Caco-2 (cell line): ENCODE measurements at regions not wholly inside any gene's neighbourhood (a gene's known extent, or its start where the extent isn't known, plus 50 kb on each side); places are given as distances from the start of the nearest gene placed in this dataset.

Experiments used
- BruUV-seq: library from RNA; stranded (reverse); fragments of 400-500 nt; replicated peaks from 2 replicates; lab custom pipeline; 2021; lab: Mats Ljungman, UMichigan
- CTCF ChIA-PET: fragments of 300-600 bp; sonication (Branson Sonifier 250); formaldehyde crosslinking; loops from one replicate; lab custom pipeline; 2022; ENCODE audit warnings: antibody characterized with exemption; lab: Charles Lee
- POLR2A ChIA-PET: fragments of 300-600 bp; sonication (Branson Sonifier 250); formaldehyde crosslinking; loops from one replicate; lab custom pipeline; 2022; ENCODE audit warnings: antibody characterized with exemption; lab: Charles Lee
- DNase-seq, 2 experiments: peaks; one replicate each; pipeline versions ENCODE4 v3.0.0 to v3.0.0-alpha.2; 2020 to 2022
- H3K27me3 ChIP-seq: replicated peaks from 2 replicates; pipeline ENCODE4 v1.6.0; 2011; ENCODE audit warnings: low read length; ENCODE audit not compliant: control insufficient read depth, insufficient read depth
- H3K36me3 ChIP-seq: 2 replicates; pipeline ENCODE4 v1.5.1; 2011; ENCODE audit warnings: low read length; ENCODE audit not compliant: control insufficient read depth, insufficient read depth
- H3K4me1 ChIP-seq: fragments of 250-450 bp; sonication (Bioruptor Pico); 2 replicates; pipeline ENCODE4 v1.5.1; 2020; ENCODE audit warnings: mild to moderate bottlenecking
- H3K4me3 ChIP-seq: 2 replicates; pipeline ENCODE4 v1.5.1; 2011; ENCODE audit warnings: low read depth, mild to moderate bottlenecking, control low read depth, low read length
- H3K9me3 ChIP-seq: fragments of 250-450 bp; sonication (Bioruptor Pico); 2 replicates; pipeline ENCODE4 v1.5.1; 2020; ENCODE audit warnings: mild to moderate bottlenecking, moderate library complexity
- H3K27ac Mint-ChIP-seq: one replicate; pipeline ENCODE4 v1.8.0; 2022; ENCODE audit warnings: mixed read lengths; ENCODE audit not compliant: unreplicated experiment
- H3K27me3 Mint-ChIP-seq: one replicate; pipeline ENCODE4 v1.8.0; 2022; ENCODE audit warnings: mixed read lengths; ENCODE audit not compliant: insufficient read depth, unreplicated experiment
- H3K36me3 Mint-ChIP-seq: one replicate; pipeline ENCODE4 v1.8.0; 2022; ENCODE audit warnings: mild to moderate bottlenecking, mixed read lengths; ENCODE audit not compliant: insufficient read depth, unreplicated experiment
- H3K4me1 Mint-ChIP-seq: one replicate; pipeline ENCODE4 v1.8.0; 2022; ENCODE audit warnings: low read depth, mixed read lengths; ENCODE audit not compliant: unreplicated experiment
- H3K4me3 Mint-ChIP-seq: one replicate; pipeline ENCODE4 v1.8.0; 2022; ENCODE audit warnings: mild to moderate bottlenecking, moderate library complexity, mixed read lengths; ENCODE audit not compliant: unreplicated experiment
- H3K9me3 Mint-ChIP-seq: one replicate; pipeline ENCODE4 v1.8.0; 2022; ENCODE audit warnings: mixed read lengths; ENCODE audit not compliant: unreplicated experiment
- CTCF ChIP-seq, 2 experiments: fragments of 200-600 bp in 1 of 2; IDR thresholded peaks; 1 replicate in 1 of 2; 2 replicates in 1 of 2; pipeline versions ENCODE4 v1.5.1 to v1.8.0; 2011 to 2022; ENCODE audit warnings: antibody characterized with exemption in 1 of 2, control low read depth in 1 of 2, inconsistent platforms in 1 of 2, low read depth in 1 of 2, low read length in 1 of 2, mild to moderate bottlenecking in 1 of 2, moderate library complexity in 1 of 2; ENCODE audit not compliant: insufficient read depth in 1 of 2, severe bottlenecking in 1 of 2, unreplicated experiment in 1 of 2
- intact Hi-C: fragments of 100-400 bp; cut with micrococcal nuclease; formaldehyde crosslinking; loops from one replicate; pipeline ENCODE4 v1.10.0; 2022; ENCODE audit not compliant: unreplicated experiment

DNA sequence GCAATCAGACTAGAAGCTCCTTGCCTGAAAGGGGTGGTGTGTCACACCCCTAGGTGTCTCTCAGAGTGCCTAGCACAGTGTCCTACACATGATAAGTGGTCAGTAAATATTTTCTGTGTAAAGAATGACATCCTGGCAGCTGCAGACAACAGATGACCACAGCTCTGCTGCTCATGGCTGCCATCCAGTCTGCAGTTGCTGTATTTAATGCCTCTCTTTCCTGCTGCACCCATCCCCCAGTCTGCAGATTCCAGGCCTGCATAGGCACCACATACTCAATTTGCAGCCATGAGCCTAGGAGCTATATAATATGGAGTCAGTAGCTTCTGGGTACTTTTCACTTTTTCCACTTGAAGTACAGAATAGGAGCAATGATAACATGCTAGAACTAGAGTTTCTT lies 94.9 kb upstream of the NR4A3 start:
- Mint-ChIP-seq H3K27ac (no peak overlapping the region), H3K36me3 (no peaks in the 10 kb centered on the region), H3K4me1 (no peaks in the 10 kb centered on the region), H3K27me3 (peaks cover 5% of the 10 kb centered on the region), H3K9me3 (no peaks in the 10 kb centered on the region), H3K4me3 (no peak overlapping the region)
- no peaks in the 10 kb centered on the region for H3K4me1 ChIP-seq
- no peaks in the 10 kb centered on the region for H3K9me3 ChIP-seq
- intact Hi-C loops: no loop called here
- no peaks in the 10 kb centered on the region for H3K36me3 ChIP-seq
- H3K4me3 ChIP-seq: no peak overlapping the region
- CTCF ChIA-PET: no interaction called here
- TF ChIP-seq CTCF (IDR thresholded peaks at IDR 0.05; ENCODE audit: insufficient read depth in 1 of 2, low read depth in 1 of 2, low read length in 1 of 2, severe bottlenecking in 1 of 2, unreplicated experiment in 1 of 2): no peak
- BruUV-seq: no TSS peak
- POLR2A ChIA-PET: no interaction called here
- H3K27me3 ChIP-seq: no peaks in the 10 kb centered on the region; the same call in 1 of the 2 replicates
- no peak for DNase-seq

- no peaks in the 10 kb centered on the region for H3K4me1 Mint-ChIP-seq
- intact Hi-C loops: no loop called here
- BruUV-seq: no TSS peak
- H3K36me3 ChIP-seq: no peaks in the 10 kb centered on the region
- H3K27me3 Mint-ChIP-seq: peaks cover 17% of the 10 kb centered on the region
- no peaks in the 10 kb centered on the region for H3K27me3 ChIP-seq
- H3K27ac Mint-ChIP-seq: no peak overlapping the region
- POLR2A ChIA-PET: no interaction called here
- no peaks in the 10 kb centered on the region for H3K36me3 Mint-ChIP-seq
- H3K4me3 ChIP-seq: no peak overlapping the region
- TF ChIP-seq CTCF (IDR thresholded peaks at IDR 0.05; ENCODE audit: insufficient read depth in 1 of 2, low read depth in 1 of 2, low read length in 1 of 2, severe bottlenecking in 1 of 2, unreplicated experiment in 1 of 2): no peak
- DNase-seq: no peak
- CTCF ChIA-PET: interaction anchor here (0.6 kb wide), 1 partner anchor 125 kb away, joined by 3 read pairs; no protein-coding TSS in a partner anchor
- no peaks in the 10 kb centered on the region for H3K9me3 ChIP-seq
- no peak overlapping the region for H3K4me3 Mint-ChIP-seq
- no peaks in the 10 kb centered on the region for H3K9me3 Mint-ChIP-seq
- H3K4me1 ChIP-seq: no peaks in the 10 kb centered on the region
Observed at GRCh38 chr9:99730062-99730461, 91.6 kb upstream of the NR4A3 start.

GRCh38 chr9:99731950-99732349 lies 89.7 kb upstream of the NR4A3 start:
- no peak overlapping the region for H3K27ac Mint-ChIP-seq
- H3K4me3 ChIP-seq: no peak overlapping the region
- H3K36me3 ChIP-seq: no peaks in the 10 kb centered on the region
- TF ChIP-seq CTCF (IDR thresholded peaks at IDR 0.05; ENCODE audit: insufficient read depth in 1 of 2, low read depth in 1 of 2, low read length in 1 of 2, severe bottlenecking in 1 of 2, unreplicated experiment in 1 of 2): no peak
- H3K9me3 Mint-ChIP-seq: no peaks in the 10 kb centered on the region
- intact Hi-C loops: no loop called here
- ChIA-PET POLR2A (no interaction called here), CTCF (no interaction called here)
- no peaks in the 10 kb centered on the region for H3K27me3 ChIP-seq
- peaks cover 25% of the 10 kb centered on the region for H3K27me3 Mint-ChIP-seq
- no TSS peak for BruUV-seq
- H3K4me1 Mint-ChIP-seq: no peaks in the 10 kb centered on the region
- no peak for DNase-seq
- H3K4me1 ChIP-seq: no peaks in the 10 kb centered on the region
- H3K4me3 Mint-ChIP-seq: no peak overlapping the region
- H3K36me3 Mint-ChIP-seq: no peaks in the 10 kb centered on the region
- no peaks in the 10 kb centered on the region for H3K9me3 ChIP-seq
